ENCODE measurements at regions not wholly inside any gene's neighbourhood (a gene's known extent, or its start where the extent isn't known, plus 50 kb on each side); places are given as distances from the start of the nearest gene placed in this dataset.
A peak's percentile ranks its signal among the peaks of the same experiment; 100 is the strongest.

DNA sequence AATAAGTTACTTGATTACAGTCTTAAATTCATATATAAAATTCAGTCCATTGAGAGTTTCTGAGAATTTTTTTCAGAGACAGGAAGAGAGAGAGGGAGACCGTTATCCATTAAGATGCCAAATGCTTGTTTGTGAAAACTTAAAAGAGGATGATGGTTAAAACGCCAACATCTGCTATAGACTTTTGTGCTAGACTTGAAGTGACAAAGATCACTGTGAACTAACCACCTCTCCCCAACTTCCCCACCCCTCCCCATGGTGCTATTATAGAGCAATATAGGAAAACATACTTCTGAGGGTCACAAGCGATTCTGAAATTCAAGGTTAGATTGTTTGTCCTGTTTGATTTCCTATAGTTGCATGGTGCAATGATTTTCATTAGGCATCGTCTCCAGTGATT, 440.8 kb downstream of the RMST start:
- TF ChIP-seq, protein P1, sequence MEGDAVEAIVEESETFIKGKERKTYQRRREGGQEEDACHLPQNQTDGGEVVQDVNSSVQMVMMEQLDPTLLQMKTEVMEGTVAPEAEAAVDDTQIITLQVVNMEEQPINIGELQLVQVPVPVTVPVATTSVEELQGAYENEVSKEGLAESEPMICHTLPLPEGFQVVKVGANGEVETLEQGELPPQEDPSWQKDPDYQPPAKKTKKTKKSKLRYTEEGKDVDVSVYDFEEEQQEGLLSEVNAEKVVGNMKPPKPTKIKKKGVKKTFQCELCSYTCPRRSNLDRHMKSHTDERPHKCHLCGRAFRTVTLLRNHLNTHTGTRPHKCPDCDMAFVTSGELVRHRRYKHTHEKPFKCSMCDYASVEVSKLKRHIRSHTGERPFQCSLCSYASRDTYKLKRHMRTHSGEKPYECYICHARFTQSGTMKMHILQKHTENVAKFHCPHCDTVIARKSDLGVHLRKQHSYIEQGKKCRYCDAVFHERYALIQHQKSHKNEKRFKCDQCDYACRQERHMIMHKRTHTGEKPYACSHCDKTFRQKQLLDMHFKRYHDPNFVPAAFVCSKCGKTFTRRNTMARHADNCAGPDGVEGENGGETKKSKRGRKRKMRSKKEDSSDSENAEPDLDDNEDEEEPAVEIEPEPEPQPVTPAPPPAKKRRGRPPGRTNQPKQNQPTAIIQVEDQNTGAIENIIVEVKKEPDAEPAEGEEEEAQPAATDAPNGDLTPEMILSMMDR (conservative IDR thresholded peaks at IDR 0.05; ENCODE audit: low read length): no peak
- no peak overlapping the region for H3K4me3 ChIP-seq (ENCODE audit: low read length)
- no peak for DNase-seq (ENCODE audit: low read depth)

DNA sequence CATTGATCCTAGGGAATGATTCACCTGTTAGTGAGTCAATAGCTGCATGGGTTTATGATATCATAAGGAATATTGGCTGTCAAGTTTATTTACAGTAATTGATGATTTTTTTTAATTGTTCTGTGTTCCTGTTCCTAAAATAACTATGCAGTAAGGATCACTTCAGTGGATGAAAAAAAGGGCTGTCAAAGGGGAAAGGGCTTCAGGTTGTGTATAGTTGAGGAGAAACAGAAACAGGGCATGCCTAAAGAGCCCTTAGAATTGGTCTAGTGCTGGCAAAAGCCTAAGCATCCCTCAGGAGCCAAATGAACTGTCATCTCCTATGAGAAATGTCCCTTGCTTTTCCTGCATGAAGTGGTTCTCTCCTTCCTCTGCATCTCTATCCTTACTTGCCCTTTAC, 444.9 kb downstream of the RMST start:
- TF ChIP-seq, protein P1 (conservative IDR thresholded peaks at IDR 0.05; ENCODE audit: low read length): no peak
- H3K4me3 ChIP-seq (ENCODE audit: low read length): no peak overlapping the region

DNA sequence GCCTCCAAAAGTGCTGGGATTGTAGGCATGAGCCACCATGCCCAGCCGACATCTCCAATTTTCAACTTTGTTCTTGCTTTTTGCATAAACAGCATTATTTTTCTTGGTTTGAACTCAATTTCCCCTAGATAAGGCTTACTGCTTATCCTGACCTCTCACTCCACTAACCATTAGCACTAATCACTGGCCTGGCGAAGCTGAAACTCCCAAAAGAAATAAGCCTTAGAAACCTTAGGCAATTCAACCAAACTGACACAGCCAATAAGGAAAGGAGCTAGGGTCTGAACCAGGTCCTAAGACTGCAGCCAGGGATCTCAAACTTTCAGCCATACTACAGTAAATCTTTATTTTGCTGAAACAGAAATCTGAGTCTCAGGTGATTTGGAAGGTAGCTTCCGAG, 448.0 kb downstream of the RMST start:
- H3K4me3 ChIP-seq (ENCODE audit: low read length): no peak overlapping the region
- no peak for DNase-seq (ENCODE audit: low read depth)
- TF ChIP-seq, protein P1 (conservative IDR thresholded peaks at IDR 0.05; ENCODE audit: low read length): no peak

More for the DNA sequence above, 444.9 kb downstream of the RMST start:
- DNase-seq (ENCODE audit: low read depth): no peak

GRCh38 chr12:97912943-97913342, 450.3 kb downstream of the RMST start:
- DNase-seq (ENCODE audit: low read depth): peak; percentile 14
- H3K4me3 ChIP-seq (ENCODE audit: low read length): no peak overlapping the region
- TF ChIP-seq, protein P1 (conservative IDR thresholded peaks at IDR 0.05; ENCODE audit: low read length): no peak

- TF ChIP-seq, protein P1 (conservative IDR thresholded peaks at IDR 0.05; ENCODE audit: low read length): no peak
- no peak overlapping the region for H3K4me3 ChIP-seq (ENCODE audit: low read length)
- DNase-seq (ENCODE audit: low read depth): peak; percentile 84
Measured at GRCh38 chr12:97921979-97922722, 459.5 kb downstream of the RMST start.

GRCh38 chr12:97923546-97923945, 460.9 kb downstream of the RMST start:
- TF ChIP-seq, protein P1 (conservative IDR thresholded peaks at IDR 0.05; ENCODE audit: low read length): no peak
- H3K4me3 ChIP-seq (ENCODE audit: low read length): no peak overlapping the region
- DNase-seq (ENCODE audit: low read depth): no peak

DNA sequence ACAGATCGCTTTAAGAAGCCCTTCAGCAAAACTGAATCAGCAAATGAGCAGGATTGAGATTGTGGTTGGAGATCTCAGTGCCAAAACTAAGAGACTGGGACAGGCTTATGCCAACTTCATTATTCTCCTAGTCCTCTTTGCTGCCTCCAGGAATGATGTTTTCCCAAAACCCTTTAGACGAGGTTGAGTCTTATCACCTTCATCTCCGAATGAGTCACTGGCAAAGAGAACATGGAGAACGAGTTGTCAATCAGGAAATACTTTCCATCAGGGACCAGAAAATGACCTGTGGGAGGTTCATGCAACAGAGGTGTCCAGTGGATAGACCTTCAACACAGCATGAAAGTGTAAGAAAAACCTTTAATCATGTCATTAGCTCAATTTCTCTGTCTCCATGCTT, 461.5 kb downstream of the RMST start:
- TF ChIP-seq, protein P1 (conservative IDR thresholded peaks at IDR 0.05; ENCODE audit: low read length): no peak
- no peak for DNase-seq (ENCODE audit: low read depth)

More for the DNA sequence above, 461.5 kb downstream of the RMST start:
- H3K4me3 ChIP-seq (ENCODE audit: low read length): no peak overlapping the region

Measured in AG10803 (cell line).